ENCODE measurements at regions not wholly inside any gene's neighbourhood (a gene's known extent, or its start where the extent isn't known, plus 50 kb on each side); places are given as distances from the start of the nearest gene placed in this dataset.

- no peak for DNase-seq
- H3K36me3 ChIP-seq (ENCODE audit: control insufficient read depth, insufficient read depth, low read length) = no peaks in the 10 kb centered on the region
- no peak overlapping the region for H3K27ac Mint-ChIP-seq
- intact Hi-C loops (cut with micrococcal nuclease) = no loop called here
- H3K4me3 ChIP-seq (ENCODE audit: low read length) = no peak overlapping the region
- peaks cover 17% of the 10 kb centered on the region for H3K36me3 Mint-ChIP-seq
- H3K4me1 Mint-ChIP-seq = no peaks in the 10 kb centered on the region
- no peak overlapping the region for H3K4me3 Mint-ChIP-seq
- H3K9me3 Mint-ChIP-seq = peaks cover 25 to 39% of the 10 kb centered on the region in 2 donors
- no peak for ATAC-seq
- no peaks in the 10 kb centered on the region for H3K4me1 ChIP-seq (ENCODE audit: control insufficient read depth, insufficient read depth, low read length)
- H3K9me3 ChIP-seq (ENCODE audit: control insufficient read depth, insufficient read depth, low read length) = peaks cover 6% of the 10 kb centered on the region
- WGBS (ENCODE audit: insufficient coverage) = 79% methylated on average over 2 of the region's 5 CpGs
- TF ChIP-seq CTCF (IDR thresholded peaks at IDR 0.05) = no peak
- no peak overlapping the region for H3K27ac ChIP-seq (ENCODE audit: low read length)
- no peaks in the 10 kb centered on the region for H3K27me3 ChIP-seq (ENCODE audit: control insufficient read depth, insufficient read depth, low read length)
- H3K27me3 Mint-ChIP-seq (ENCODE audit: low read depth in 2 of 2) = no peaks in the 10 kb centered on the region
These were observed 349.2 kb upstream of the LMO3 start for GRCh38 chr12:16955083-16955657.

GRCh38 chr12:16949871-16950667 is 344.1 kb upstream of the LMO3 start:
- Mint-ChIP-seq H3K27ac (no peak overlapping the region), H3K9me3 (peaks cover 18 to 35% of the 10 kb centered on the region in 2 donors), H3K36me3 (peaks cover 10% of the 10 kb centered on the region), H3K4me1 (no peaks in the 10 kb centered on the region), H3K27me3 (ENCODE audit: low read depth in 2 of 2) (no peaks in the 10 kb centered on the region), H3K4me3 (no peak overlapping the region)
- no peak for DNase-seq
- intact Hi-C loops (cut with micrococcal nuclease) = no loop called here
- Histone ChIP-seq H3K27me3 (ENCODE audit: control insufficient read depth, insufficient read depth, low read length) (no peaks in the 10 kb centered on the region), H3K9me3 (ENCODE audit: control insufficient read depth, insufficient read depth, low read length) (peaks cover 8% of the 10 kb centered on the region), H3K4me1 (ENCODE audit: control insufficient read depth, insufficient read depth, low read length) (no peaks in the 10 kb centered on the region), H3K36me3 (ENCODE audit: control insufficient read depth, insufficient read depth, low read length) (no peaks in the 10 kb centered on the region), H3K27ac (ENCODE audit: low read length) (no peak overlapping the region), H3K4me3 (ENCODE audit: low read length) (no peak overlapping the region)
- WGBS (ENCODE audit: insufficient coverage) = 65% methylated on average over 5 of the region's 6 CpGs
- TF ChIP-seq CTCF (IDR thresholded peaks at IDR 0.05) = no peak
- ATAC-seq = no peak

- intact Hi-C loops (cut with micrococcal nuclease) = no loop called here
- DNase-seq = no peak
- ATAC-seq = no peak
- Histone ChIP-seq H3K27ac (ENCODE audit: low read length) (no peak overlapping the region), H3K9me3 (ENCODE audit: control insufficient read depth, insufficient read depth, low read length) (peaks cover 8% of the 10 kb centered on the region), H3K4me1 (ENCODE audit: control insufficient read depth, insufficient read depth, low read length) (no peaks in the 10 kb centered on the region), H3K36me3 (ENCODE audit: control insufficient read depth, insufficient read depth, low read length) (no peaks in the 10 kb centered on the region), H3K27me3 (ENCODE audit: control insufficient read depth, insufficient read depth, low read length) (no peaks in the 10 kb centered on the region), H3K4me3 (ENCODE audit: low read length) (no peak overlapping the region)
- Mint-ChIP-seq H3K4me1 (no peaks in the 10 kb centered on the region), H3K27ac (no peak overlapping the region), H3K27me3 (ENCODE audit: low read depth in 2 of 2) (no peaks in the 10 kb centered on the region), H3K9me3 (peaks cover 15 to 31% of the 10 kb centered on the region in 2 donors), H3K36me3 (peaks cover 11% of the 10 kb centered on the region), H3K4me3 (no peak overlapping the region)
- TF ChIP-seq CTCF (IDR thresholded peaks at IDR 0.05) = no peak
- WGBS (ENCODE audit: insufficient coverage) = 74% methylated on average over 2 of the region's 3 CpGs
These were observed 343.4 kb upstream of the LMO3 start for GRCh38 chr12:16949371-16949770.
